GM21447 (cell line): ENCODE measurements at regions not wholly inside any gene's neighbourhood (a gene's known extent, or its start where the extent isn't known, plus 50 kb on each side); places are given as distances from the start of the nearest gene placed in this dataset.

Experiments used
- ATAC-seq: cut with Tn5 transposase; IDR thresholded peaks from one replicate; pipeline ENCODE4 v1.9.1; 2021; ENCODE audit not compliant: unreplicated experiment

DNA sequence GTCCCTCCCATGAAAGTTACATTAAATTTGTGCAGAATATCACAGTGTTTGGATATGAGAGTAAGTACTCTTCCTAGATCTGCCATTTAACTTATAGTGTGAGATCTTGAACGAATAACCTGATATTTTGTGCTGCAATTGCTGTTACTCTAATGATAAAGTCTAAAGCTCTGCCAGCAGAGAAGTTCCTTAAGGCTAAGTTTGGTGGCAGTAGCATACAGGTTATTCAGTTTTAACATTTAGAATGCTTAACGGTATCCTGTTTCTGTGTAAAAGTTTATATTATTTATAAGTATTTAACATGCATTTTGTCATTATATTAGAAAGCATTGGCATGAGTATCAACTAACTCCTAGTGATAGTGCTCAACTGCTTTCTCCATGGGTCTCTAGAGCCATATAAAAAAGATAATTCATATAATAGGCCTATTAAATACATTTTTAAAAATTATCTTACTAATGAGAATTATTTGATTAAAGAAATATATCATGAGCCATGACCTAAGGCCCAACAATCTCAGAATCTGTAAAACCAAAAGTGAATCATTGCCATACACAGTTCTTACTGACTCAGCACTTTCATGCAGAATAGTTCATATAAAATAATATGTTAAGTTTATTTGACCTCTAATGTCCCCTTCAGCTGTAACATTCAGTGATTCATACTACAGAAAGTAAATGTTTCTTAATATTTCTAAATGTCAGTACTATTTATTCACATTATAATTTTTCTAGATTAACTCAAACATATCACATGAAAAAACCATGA lies 1058.6 kb downstream of the TRHDE start:
- no peak for ATAC-seq

DNA sequence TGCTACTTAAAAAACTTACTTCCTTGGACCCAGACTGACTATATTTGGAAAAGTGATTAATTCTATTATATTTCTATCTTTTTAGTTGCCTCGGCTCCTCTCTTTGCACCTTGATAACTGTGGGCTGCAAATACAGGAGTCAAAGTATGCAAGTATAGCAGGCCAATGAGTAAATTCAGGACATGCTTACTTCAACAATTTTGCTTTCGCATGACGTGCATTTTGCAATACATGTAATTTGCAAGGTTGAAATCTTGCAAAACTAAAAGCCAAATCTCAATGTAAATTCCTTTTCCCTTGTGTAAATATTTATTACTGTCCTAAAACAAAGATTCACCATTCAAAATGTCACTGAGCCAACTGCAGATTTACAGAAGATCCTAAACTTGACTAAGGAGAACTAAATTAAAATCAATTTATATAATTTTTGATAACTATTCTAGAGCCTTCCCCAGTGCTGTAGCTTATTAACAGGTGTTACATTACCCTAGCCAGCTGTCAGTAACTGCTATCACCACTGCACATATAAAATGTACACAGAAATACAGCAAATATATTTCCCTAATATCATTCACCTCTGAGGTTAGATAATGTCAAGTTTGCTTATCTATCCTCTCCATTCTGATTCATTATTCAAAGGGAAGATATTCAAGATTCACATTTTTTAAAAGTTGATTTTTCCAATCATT lies 1069.5 kb downstream of the TRHDE start:
- ATAC-seq, result no peak

DNA sequence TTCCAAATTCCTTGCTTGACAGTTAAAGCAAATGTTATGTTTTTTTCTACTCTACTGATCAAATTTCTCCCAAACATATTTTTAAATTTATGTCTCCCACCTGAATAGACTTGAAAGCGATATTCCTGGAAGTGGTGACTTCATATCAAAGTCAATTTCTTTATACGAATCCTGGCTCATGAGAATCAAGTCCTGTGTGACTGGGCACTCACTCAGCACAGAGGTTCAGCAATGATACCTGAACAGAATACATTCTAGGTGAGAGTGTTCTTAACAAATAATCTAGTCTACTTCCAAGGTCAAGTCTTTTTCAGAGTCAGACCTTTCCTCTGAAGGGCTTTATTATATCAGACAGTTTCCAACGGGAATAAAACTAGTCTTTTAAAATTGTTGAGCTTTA lies 1070.6 kb downstream of the TRHDE start:
- ATAC-seq, result no peak

GRCh38 chr12:73352826-73353225 lies 1080.7 kb downstream of the TRHDE start:
- ATAC-seq, result no peak

- ATAC-seq, result no peak
These were observed 1089.1 kb downstream of the TRHDE start for GRCh38 chr12:73361156-73361863.

- ATAC-seq, result no peak
These were observed 1089.7 kb downstream of the TRHDE start for GRCh38 chr12:73361864-73362230.

DNA sequence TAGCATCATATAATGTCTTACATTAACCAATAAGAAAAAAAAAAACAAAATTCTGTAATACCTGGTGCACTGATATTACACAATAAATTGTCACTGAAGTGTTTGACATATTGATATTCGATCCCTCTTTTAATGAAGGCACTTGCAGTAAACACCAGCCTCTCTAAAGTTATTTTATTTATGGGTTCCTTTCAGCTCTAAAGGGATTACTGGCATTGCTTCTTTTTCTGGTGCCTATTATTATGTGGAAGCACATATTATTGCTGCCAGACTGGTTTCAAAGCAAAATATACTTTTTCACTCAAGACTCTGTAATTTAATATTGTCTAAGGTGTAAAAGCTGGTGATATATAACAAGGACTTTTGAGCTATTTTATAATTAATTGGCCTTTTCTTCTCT lies 1090.5 kb downstream of the TRHDE start:
- no peak for ATAC-seq

DNA sequence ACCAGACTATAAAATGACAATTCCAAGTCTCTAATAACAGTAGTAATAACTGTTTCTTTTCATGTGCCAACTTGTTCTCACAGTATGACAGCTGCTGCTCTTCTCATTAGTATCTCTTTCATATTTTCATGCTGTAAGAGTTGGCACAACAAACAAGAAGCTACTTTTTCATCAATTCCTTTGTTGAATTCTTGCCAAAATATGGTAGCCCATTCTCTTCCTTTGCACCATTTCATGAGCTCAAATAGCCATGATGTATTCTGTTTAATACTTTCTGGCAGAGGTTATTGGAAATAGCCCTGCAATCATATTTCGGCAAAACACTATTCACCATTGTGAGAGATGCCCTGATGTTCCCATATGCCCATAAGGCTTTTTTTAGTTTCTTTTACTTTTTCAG lies 1100.7 kb downstream of the TRHDE start:
- ATAC-seq, result no peak

- no peak for ATAC-seq
These were observed 1102.2 kb downstream of the TRHDE start for GRCh38 chr12:73374360-73374759.

DNA sequence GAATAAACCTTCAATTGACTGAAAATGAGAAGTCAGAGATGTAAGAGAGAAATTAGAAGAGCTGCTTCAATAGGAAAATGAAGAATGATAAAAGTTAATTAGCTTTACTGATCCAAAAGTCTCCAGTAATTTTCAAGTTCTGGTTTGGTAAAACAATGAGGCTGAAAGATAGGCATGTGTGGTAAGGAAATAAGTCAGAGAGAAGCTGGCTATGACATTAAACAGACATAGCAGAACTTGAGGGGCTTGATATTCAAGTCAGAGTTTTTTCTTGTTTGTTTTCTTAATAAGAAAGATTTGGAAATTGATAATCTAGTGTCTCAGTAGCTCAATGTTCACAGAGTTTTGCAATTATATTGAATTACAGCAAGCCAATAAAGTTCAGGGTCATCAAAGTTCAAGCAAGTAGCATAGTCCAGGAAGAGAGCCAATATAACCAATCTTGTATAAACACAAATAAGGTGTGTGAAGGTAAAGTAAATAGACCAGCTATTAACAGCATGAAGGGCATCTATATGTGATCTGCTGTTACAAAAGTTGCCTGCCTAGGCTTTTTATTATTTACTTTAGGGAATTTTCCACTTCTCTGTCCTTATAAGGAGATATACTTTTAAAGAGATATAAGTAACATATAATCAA lies 1111.5 kb downstream of the TRHDE start:
- ATAC-seq, result no peak

GRCh38 chr12:73384592-73384991 lies 1112.4 kb downstream of the TRHDE start:
- ATAC-seq, result no peak

GRCh38 chr12:73390261-73390660 lies 1118.1 kb downstream of the TRHDE start:
- no peak for ATAC-seq

GRCh38 chr12:73413051-73413450 lies 1124.6 kb upstream of the ATXN7L3B start:
- no peak for ATAC-seq

DNA sequence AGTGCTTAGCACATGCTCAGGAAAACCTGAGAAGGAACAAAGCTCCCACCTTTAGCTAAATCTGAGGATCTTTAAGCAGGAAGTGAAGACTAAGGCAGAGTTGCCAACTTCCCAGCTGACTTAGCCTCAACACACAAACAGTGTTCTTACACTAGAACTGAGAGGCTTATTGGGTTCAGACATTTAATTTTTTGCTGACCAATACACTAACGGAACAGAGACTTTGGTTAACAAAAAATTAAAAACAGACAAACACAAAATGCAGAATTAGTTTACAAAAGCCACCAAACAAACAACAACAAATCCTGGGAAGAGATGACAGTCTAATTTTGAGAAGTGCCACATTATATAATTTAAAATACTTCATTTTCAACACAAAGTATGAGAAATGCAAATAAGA lies 1123.7 kb upstream of the ATXN7L3B start:
- ATAC-seq, result no peak

DNA sequence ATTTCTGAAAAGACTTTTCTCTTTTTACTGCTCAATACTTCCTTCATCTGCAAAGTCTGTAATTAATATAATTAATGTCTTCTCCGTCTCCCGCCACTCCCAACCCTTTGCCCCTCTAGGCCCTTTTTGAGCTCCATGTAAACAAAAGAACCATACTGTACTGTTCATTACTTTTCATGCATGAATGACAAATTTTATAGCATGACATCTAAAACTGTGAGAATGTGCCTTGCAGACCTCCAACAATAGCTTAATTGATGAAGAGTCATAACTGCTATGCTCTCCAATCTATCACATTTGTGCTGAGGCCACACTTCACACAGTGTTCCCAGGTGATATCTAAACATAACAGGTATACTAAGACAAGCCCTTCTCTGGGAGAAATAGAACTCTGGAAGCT lies 1122.7 kb upstream of the ATXN7L3B start:
- no peak for ATAC-seq

DNA sequence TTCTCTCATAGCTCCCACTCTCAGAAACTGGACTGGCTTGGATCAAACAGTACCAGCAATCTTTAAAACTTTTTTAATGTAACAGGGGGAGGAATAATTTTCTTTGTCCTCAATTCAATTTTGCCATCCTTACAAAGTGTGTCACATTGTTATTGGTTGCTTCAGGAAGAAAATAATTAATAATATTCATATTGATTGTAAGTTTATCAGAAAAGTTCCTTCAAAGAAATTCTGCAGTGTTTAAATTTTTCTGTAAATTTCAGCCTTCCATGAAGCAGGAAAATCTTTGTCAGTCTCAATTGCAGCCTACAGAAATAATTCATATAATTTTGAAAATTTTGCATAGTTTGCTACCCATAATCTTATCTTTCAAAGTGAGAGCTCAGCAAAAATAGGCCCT lies 1119.1 kb upstream of the ATXN7L3B start:
- ATAC-seq, result no peak

DNA sequence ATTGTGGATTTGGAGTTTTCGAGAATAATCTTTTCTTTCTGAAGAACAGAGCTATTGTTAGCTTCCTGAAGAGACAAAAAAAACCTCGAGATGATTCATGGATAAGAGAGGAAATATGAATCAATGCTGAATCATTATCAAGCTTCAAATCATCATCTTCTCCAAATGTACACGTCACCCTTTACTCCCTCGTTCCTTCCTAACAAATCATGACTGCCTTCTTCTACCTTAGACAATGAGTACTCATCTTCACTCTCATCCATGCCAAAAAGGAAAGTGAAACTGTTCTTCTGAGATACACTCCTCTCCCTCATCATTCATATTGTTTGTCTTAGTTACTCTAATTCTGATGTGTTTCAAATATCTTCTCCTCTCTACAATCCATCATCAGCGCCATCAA lies 1115.8 kb upstream of the ATXN7L3B start:
- no peak for ATAC-seq

GRCh38 chr12:73424484-73424883 lies 1113.2 kb upstream of the ATXN7L3B start:
- no peak for ATAC-seq

DNA sequence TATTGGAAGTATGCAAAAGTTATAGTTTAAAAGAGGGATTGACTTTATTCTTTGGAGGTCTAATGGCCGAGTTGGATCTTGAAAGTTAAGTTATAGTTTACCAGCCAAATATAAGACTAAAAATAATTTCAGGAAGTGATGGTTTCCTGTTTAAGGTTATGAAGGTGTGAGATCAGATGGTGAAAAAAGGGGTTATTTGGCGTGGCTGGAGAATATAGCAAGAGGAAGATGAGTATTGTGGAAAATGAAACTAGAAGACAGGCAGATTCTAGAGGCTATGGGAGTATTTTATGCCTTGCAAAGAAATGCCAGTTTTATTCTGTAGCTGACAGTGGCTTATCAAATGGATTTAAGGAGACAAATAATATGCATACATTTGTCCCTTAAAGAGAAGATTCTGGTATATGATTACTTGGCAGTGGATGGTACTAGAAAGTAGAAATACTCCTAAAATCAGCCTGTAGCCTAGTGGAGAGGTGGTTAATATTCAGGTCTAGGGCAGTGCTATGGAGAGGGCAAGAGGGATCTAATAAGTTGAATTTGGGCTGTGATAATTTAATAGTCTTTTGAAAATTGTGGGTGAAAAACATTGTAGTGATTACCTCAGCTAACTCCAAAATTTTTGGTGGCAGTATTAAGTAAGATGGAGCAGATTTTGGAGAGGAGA lies 1091.8 kb upstream of the ATXN7L3B start:
- ATAC-seq, result peak; percentile 85

DNA sequence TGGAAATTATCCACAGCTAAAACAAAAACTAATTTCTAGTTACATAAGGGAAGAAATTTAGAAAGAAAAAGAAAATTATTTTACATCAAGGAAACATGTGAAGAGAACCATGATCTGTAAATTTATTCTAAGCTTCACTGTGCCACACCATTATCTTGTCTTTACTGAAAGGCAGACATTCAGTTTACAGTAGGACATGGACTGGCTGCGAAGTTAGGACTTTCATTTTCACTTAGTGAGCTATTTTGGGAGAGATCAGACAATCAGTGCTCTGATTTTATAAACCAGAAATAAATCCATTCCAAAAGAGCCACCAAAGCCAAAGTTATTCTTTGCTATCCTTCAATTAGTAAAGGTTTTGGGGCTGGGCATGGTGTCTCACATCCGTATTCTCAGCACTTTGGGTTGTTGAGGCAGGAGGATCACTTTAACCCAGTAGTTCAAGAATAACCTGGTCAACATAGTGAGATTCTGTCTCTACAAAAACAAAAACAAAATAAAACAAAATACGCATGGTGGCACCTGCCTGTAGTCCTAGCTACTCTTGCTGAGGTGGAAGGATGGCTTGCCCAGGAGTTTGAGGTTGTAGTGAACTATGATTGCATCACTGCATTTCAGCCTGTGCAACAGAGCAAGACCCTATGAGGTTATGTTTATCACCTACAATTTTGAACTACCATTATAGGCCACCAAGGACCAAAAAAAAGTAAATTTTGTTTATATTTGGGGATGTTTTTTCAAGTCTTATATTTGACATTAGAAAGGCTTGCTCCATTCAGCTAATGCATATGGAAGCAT lies 1084.8 kb upstream of the ATXN7L3B start:
- ATAC-seq, result no peak
